ENCODE measurements at regions not wholly inside any gene's neighbourhood (a gene's known extent, or its start where the extent isn't known, plus 50 kb on each side); places are given as distances from the start of the nearest gene placed in this dataset.

GRCh38 chr16:60882816-60883215 lies 1153.4 kb downstream of the CDH8 start:
- TF ChIP-seq POLR2AphosphoS5 (IDR thresholded peaks at IDR 0.05): no peak
- no peak for TF ChIP-seq CTCF (IDR thresholded peaks at IDR 0.05 in 8 of 11, conservative IDR thresholded peaks at IDR 0.05 in 3 of 11)
